AG04449 (cell line): ENCODE measurements at regions not wholly inside any gene's neighbourhood (a gene's known extent, or its start where the extent isn't known, plus 50 kb on each side); places are given as distances from the start of the nearest gene placed in this dataset.
"Not testable (repeated sequence)": the region's sequence is repeated elsewhere in the genome, so short reads cannot be mapped to it uniquely, and the experiment has no call there.

Source experiments
- CTCF ChIA-PET: fragments of 350-600 bp; formaldehyde crosslinking; extraction: SDS; loops from one replicate; lab custom pipeline; 2021; ENCODE audit warnings: antibody characterized with exemption; lab: Yijun Ruan, JAX
- POLR2A ChIA-PET: fragments of 400-600, 350-600 bp; formaldehyde crosslinking; extraction: SDS; loops from one replicate; lab custom pipeline; 2020; ENCODE audit warnings: antibody characterized with exemption, inconsistent platforms; lab: Yijun Ruan, JAX
- DNase-seq: peaks from one replicate; pipeline ENCODE4 v3.0.0-alpha.2; 2010; ENCODE audit warnings: low read depth, low spot score
- H3K4me3 ChIP-seq: 2 replicates; pipeline ENCODE4 v1.5.1; 2011; ENCODE audit warnings: low read depth, mild to moderate bottlenecking, control low read depth, low read length
- CTCF ChIP-seq: IDR thresholded peaks from one replicate; pipeline ENCODE4 v1.5.1; 2011; ENCODE audit warnings: mild to moderate bottlenecking, moderate library complexity, low read length, control low read depth, inconsistent platforms; ENCODE audit not compliant: insufficient read depth; ENCODE audit errors: missing control alignments

GRCh38 chr6:71226151-71226550 lies 62.5 kb upstream of the OGFRL1 start:
- POLR2A ChIA-PET = no interaction called here
- TF ChIP-seq CTCF = no peak

GRCh38 chr6:71228461-71229041 lies 60.1 kb upstream of the OGFRL1 start:
- TF ChIP-seq CTCF = no peak
- DNase-seq = no peak
- CTCF ChIA-PET = interaction anchor here (0.7 kb wide), 1 partner anchor 9 kb away, joined by 3 read pairs; no protein-coding TSS in a partner anchor
- POLR2A ChIA-PET = no interaction called here
- H3K4me3 ChIP-seq = no peak overlapping the region

More at GRCh38 chr6:71226151-71226550, 62.5 kb upstream of the OGFRL1 start:
- no peak for DNase-seq
- no peak overlapping the region for H3K4me3 ChIP-seq
- CTCF ChIA-PET = no interaction called here

DNA sequence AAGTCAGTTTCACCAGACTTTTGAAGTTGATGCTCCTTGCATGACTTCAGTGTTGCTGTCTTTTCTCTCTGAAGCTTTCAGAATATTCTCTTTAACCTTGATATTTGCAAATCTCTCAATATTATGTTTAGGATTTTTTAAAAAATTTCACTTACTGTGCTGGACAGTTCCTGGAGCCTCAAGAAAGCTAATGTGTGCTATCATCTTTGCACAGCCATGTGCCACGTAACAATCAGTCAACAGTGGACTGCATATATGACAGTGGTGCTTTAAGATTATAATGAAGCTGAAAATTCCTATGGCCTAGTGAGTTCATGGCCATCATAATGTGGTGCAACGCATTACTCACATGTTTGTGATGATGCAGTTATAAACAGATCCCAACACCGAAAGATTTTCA lies 59.1 kb upstream of the OGFRL1 start:
- POLR2A ChIA-PET = no interaction called here
- DNase-seq = no peak
- TF ChIP-seq CTCF = no peak
- H3K4me3 ChIP-seq = no peak overlapping the region
- CTCF ChIA-PET = no interaction called here

DNA sequence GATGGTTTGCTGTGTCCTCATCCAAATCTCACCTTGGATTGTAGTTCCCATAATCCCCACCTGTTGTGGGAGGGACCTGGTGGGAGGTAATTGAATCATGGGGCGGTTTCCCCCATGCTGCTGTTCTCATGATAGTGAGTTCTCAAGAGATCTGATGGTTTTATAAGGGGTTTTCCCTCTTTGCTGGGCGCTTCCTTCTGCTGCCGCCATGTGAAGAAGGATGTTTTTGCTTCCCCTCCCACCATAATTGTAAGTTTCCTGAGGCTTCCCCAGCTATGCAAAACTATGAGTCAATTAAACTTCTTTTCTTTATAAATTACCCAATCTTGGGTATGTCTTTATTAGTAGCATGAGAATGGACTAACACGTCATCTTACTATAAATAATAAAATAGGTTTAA lies 55.7 kb upstream of the OGFRL1 start:
- H3K4me3 ChIP-seq, POLR2A ChIA-PET, CTCF ChIA-PET, DNase-seq: not testable (repeated sequence)

DNA sequence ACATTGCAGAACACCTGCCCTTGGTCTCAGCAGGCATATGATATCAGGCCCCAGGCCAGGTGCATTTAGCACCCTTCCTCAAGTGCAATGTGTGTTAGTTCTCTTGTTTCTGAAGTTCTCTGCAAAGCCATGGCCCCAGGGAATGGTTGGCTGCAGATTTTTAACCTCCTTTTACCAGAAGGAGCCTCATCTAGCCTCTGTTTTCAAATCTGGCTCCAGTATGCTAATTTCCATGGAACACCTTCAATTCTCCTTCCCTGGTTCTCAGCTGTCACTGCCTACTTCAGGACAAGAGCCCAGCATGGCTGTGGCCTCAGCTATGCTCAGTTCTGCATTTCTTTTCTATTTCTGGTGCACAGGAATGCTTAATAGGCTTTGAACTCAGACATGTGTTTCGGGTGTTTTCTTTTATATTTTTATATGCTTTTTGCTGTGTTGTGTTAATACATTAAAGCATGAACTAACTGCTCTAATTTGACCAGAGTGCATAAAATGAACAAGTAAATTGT lies 51.6 kb upstream of the OGFRL1 start:
- DNase-seq = no peak
- CTCF ChIA-PET = interaction anchor here (0.7 kb wide), 1 partner anchor 9 kb away, joined by 3 read pairs; no protein-coding TSS in a partner anchor
- no peak for TF ChIP-seq CTCF
- POLR2A ChIA-PET = no interaction called here
- no peak overlapping the region for H3K4me3 ChIP-seq

GRCh38 chr6:71238351-71238750 lies 50.3 kb upstream of the OGFRL1 start:
- no peak for TF ChIP-seq CTCF
- ChIA-PET CTCF (interaction anchor here (0.7 to 1.5 kb wide), 3 partner anchors 8 to 48 kb away, joined by 3 to 5 read pairs (median 3); no protein-coding TSS in a partner anchor), POLR2A (interaction anchor here (1.1 kb wide), 1 partner anchor 38 kb away, joined by 3 read pairs; no protein-coding TSS in a partner anchor)

More at GRCh38 chr6:71238351-71238750, 50.3 kb upstream of the OGFRL1 start:
- no peak overlapping the region for H3K4me3 ChIP-seq
- peak; percentile 21 for DNase-seq
